ENCODE measurements at regions not wholly inside any gene's neighbourhood (a gene's known extent, or its start where the extent isn't known, plus 50 kb on each side); places are given as distances from the start of the nearest gene placed in this dataset.
"Not testable (repeated sequence)": the region's sequence is repeated elsewhere in the genome, so short reads cannot be mapped to it uniquely, and the experiment has no call there.

DNA sequence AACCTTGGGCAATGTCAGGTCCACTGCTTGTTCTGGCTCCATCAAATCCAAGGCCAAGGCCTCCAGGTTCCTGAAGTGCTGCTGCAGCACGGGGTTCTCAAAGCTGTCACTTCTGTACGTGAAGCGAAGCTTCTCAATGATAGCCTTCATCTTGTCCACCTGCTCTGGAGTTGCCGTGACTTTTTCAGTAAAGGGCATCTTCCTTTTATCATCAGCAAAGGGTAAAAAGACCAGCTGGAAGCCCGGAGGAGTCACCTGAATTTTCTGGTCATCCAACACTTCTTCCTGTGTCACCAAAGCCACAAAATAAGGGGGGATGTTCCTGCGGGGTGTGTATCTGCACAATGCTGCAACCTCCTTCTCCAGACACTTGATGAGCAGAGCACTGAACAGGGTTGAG is 131.7 kb upstream of the MAMLD1 start:
- DNase-seq (ENCODE audit: low read depth in 2 of 3, low spot score in 2 of 3), result not testable (repeated sequence)

DNA sequence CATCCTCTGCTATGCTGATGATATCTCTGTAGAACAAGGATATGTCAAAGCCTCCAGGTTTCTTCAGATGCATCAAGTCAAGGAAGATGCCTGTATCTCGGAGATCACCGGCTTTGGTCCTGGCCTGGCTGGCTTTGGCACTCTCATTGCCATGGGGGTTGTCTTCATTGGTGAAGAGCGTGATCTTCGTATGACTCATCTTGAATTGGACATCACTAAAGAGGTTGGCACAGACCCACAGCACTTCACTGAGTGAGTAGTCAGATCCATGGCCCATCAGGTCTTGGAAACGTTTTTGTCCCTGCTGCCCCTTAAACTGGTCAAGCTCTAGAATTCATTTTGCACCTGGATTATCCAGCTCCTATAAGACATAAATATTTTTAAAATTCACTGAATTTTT is 130.9 kb upstream of the MAMLD1 start:
- DNase-seq (ENCODE audit: low read depth in 2 of 3, low spot score in 2 of 3), result not testable (repeated sequence)

DNA sequence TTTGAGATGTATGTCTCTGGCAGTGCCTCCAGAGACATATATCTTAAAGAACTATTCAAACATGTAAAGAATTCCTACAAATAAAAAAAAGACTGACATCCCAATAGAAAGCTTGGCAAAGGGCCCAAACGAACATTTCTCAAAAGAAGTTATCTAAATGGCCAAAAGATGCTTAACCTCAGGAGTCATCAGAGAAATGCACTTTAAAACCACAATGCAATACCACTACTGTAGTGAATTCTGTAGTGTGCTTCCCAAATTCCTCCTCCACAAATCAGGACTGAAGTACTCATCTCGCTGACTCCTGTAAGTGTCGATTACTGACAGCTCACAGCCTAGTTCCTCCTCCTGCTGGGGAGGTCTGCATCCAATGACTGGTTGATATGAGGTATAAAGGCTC is 129.0 kb upstream of the MAMLD1 start:
- no peak for DNase-seq (ENCODE audit: low read depth in 2 of 3, low spot score in 2 of 3)

DNA sequence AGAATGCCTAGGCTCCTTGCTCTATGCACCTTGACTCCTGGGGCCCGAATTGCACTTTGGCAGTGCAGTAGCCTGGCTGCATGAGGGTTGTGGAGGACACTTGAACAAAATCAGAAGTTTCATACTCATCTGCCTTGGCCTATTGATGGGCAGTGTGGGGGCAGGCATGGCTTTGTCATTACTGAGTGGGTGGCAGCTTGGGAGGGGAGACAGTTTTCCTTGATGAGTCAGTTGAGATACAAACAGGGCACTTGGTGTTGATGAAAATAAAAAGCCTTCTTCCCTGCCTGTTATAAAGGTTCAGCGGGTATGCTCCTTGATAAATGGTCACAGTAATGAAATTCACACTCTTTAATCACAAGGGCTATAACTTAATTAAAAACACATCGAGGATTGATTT is 126.8 kb upstream of the MAMLD1 start:
- no peak for DNase-seq (ENCODE audit: low read depth in 2 of 3, low spot score in 2 of 3)

DNA sequence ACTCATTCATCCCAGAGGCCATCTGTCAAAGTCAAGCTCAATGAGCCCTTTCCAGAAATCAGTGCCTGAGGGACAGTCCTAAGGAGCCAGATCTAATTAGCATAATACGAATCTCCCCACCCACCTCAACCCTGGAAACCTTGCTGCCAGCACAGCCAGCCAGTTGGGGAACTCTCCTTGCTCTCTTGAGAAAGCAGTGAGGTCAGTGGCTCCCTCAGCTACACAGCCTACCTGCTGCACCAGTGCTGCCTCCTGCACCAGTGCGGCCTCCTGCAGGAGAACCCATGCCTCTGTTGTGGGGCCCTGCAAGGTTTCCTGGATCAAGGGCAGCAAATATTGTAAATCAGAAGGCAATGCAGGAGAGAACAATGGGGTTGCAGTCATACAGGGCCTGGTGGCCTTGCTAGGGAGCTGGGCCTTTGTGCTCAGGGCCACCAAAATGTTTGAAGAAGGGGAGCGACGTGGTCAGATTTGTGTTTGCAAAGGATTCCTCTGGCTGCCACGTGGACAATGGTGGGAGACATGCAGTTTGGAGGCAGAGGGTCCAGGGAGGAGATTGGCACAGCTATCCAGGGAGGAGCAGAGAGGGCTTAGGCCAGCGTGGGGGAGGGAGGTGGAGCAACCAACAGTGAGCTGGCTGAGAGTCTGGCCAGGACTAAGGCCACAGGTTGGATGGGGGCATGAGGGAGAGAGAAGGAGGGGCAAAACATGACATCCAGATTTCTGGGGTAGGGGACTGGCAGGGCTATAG is 124.3 kb upstream of the MAMLD1 start:
- no peak for DNase-seq (ENCODE audit: low read depth in 2 of 3, low spot score in 2 of 3)

DNA sequence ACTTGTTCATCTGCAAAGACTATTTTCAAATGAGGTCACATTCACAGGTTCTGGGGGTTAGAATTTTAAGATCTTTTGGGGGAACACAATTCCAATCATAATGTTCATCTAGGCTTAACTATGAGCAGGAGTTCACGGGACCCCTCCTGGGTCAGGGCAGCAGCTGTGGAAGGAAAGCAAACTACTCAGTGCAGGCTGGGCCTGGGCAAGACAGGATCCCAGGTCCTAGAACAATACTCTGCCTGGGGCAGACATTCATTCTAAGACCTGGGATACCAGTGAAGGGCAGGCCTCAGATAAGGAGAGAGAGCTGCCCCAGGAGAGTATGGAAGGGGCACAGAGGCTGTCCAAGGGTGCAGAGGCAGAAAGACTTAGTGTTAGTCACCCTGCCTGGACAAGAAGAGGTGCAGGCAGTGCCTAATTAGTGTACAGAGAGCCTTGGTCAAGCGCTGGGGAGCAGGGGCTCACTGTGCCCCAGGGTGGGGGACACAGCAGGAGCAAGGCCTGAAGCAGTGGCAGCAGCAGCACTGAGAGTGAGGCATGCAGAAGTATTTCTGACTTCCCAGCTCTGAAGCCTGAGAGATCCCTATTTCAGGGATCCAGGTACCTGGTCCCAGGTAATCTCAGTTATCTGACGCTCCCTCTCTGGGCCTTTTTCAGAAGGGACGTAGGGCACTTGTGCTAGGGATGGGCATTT is 123.0 kb upstream of the MAMLD1 start:
- no peak for DNase-seq (ENCODE audit: low read depth in 2 of 3, low spot score in 2 of 3)

DNA sequence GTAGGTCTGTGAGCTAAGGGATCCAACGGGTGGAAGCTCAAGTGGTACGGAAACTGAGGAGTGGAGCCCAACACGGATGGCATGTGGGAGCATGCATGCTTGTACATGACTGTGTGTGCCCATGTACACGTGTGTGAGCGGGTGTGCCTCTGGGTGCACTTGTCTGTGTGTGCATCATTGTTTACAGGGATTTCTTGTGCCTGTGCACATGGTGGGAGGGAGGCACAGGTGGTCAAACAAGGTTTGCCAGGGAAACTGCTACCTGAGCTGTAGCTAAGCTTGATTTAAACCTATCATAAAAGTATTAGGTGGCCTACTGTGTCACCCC is 122.5 kb upstream of the MAMLD1 start:
- no peak for DNase-seq (ENCODE audit: low read depth in 2 of 3, low spot score in 2 of 3)

DNA sequence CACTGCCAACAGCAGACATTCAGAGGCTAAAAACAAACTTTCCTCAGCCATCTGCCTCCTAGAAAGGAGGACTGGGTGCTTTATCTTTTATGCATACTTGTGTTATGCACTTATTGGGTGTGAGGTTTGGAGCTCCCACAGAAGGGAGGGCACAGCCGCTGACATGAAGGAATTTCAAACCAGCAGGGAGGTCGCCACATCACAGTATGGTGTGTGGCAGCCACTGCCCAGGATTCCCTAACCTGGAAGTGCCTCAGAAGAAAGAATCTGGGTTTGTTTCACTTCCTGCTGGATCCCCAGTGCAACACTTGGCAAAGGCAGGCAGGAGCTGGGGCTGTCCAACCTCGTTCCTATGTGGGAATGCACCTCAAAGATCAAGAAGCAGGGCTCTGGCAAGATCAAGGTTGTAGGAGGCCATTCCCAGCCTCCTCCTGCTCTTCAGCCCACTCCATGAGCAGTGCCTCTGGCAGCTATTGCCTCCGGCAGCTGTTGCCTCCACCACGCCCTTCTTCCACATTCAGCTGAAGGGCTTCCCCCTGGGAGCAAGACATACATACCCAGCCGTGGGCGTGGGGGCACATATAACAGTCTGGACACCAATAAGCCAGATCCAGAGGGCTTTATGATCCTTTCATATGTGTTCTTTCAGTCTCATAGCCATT is 109.0 kb upstream of the MAMLD1 start:
- no peak for DNase-seq (ENCODE audit: low read depth in 2 of 3, low spot score in 2 of 3)

DNA sequence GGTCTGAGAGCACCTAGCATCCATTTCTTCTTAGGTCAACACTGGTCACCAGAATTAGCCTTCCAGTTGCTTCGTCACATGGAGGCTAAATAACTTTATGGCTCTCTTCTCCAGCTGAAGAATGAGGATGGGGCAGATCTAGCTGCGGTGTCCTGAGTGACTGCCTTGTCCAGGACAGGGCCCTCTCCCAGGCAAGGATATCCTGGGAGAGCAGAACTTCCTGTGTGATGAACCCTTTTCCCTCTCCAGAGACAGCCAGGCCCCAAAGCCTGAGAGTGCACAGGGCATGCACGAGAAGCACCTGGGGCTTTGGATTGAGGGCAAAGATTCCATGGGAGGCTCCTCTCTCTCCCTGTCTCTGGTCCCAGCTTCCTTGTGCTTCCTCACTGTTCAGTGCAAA is 108.2 kb upstream of the MAMLD1 start:
- no peak for DNase-seq (ENCODE audit: low read depth in 2 of 3, low spot score in 2 of 3)

DNA sequence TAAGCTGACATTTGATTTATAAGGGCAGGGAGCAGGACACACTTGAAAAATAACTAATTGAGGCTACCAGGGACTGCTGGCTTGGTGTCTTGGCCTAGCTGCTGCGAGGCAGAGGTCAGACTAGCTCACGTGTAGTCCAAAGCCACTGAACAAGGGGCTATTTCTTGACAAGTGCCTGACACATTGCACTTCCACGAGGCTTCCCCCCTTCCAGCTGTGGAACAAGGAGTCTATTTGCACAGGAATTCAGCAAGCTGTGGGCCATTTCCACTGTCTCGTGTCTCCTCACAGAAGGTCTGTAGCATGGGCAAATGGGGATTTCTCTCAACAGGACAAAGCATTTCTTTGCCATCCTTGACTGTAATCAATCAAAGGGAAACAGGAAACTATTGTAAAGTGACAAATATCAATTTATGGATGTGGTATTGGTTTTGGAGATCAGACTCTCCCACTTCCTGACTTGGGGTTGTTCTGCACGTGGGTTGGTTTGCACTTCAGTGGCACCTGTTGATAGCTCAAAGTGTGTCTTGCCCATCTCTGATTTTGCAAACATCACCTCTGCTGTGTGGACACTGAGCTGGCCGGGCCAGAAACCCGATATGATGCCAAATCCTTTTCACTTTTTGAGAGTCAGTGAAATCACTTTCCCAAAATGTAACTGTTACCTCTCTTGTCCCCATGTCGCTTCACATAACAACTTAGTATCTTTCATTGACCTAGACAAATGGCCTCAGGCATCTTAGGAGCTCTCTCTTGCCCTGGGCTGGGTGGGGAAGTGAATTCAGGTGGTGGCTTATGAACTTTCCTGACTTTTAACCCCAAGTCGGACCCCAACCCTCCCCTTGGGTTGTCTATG is 107.4 kb upstream of the MAMLD1 start:
- no peak for DNase-seq (ENCODE audit: low read depth in 2 of 3, low spot score in 2 of 3)

DNA sequence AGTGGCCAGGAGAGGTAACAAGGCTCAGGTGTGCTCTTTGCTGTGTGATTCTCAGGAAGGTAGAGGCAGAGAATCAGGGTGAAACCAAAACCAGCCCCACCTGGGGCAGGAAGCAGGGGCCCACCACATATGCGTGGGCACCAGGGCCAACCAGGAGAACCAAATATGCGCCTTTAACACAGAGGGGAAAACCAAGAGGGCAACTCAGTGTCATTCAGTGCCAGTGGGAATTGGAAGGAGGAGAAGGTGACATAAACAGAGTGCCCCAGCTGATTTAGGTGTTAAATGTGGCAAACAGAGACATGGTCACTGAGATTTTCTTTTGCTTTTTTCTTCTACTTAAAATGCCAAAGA is 106.8 kb upstream of the MAMLD1 start:
- DNase-seq (ENCODE audit: low read depth in 2 of 3, low spot score in 2 of 3), result no peak

DNA sequence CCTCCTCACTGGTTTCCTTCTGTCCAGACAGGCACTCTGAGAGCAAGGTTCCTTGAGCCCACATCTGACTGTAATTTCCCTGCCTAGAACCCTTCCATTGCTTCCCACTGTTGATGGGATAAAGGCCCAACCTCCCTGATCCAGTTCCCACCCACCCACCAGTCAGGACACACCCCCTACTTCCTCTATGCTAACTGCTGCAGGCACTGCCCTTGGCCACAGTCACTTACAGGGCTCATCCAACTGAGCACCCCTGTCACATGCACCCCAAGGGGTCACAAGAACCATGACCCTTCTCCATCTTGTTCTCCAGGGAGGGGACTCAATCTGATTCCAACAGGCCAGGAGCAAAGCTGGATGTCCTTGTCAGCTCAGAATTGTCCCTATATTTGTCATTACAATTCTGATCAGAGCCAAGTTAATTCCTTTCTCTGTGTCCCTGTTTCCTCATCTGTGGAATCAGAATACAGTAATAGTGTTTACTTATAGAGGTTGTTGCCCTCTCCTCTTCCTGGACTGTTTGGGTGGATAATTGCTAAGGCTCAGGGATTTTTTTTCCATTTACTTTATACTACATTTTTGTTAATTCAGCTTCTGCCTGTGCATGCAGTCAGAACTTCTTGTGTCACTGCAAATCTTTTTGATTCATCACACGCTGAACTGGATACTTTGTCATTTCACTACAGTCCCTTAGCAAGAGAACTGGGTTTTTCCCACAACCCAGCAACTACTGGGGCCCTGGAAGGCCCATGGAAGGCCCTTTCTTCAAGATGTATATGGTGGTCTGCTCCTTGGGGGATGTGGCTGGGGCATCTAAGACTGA is 105.6 kb upstream of the MAMLD1 start:
- DNase-seq (ENCODE audit: low read depth in 2 of 3, low spot score in 2 of 3), result no peak

DNA sequence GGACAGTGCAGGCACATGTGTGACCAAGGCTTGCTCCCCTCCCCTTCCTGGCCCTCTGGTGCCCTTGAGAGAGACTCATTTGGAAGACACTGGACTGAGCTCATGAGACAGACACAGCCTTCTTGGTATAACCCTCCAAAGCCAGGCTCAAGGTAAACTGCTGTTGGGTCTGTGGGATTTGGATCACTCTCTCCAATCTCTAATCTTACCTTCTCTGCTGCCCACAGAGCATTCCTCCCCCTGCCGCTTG is 105.0 kb upstream of the MAMLD1 start:
- DNase-seq (ENCODE audit: low read depth in 2 of 3, low spot score in 2 of 3), result no peak

DNA sequence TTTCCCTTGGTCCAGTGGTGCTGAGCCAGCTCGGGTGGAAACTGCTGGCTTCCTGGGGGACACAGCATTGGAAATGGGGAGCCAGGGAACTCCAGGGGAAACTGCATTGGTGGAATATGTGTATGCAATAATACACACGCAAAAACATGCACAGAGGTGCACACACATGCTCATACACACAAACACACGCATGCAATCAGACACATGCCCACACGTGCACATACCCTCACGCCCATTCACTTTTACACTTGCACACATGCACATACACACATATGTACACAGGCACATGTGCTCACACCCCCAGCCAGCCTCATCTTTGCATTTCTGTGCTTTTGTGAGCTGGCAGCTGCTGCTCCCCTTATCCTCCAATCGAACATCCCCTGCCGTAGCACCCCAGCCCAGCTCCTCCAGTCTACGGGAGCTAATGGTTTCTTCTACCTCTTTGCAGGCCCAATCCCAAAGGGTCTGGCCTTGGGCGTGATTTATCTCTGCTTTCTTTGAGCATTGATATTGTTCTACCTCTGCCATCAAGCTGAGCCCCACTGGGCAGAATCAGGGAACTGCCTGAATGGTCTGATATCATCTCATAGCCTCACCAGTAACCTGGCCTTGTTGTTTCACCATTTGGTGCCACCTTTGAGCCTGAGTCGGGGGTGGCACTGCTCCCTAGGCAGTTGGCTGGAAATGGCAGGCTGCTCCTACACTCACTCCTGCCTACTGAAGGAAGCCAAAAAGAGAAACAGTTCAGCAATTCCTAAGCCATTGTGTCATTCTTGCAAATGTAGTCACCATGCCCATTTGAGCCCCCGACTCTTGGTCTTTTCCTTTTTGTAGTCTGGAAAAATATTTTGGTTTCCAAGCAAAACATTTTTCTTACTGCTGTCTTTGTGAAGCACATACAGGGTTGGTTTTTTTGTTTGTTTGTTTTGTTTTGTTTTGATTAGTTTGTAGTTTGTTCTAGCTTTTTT is 104.4 kb upstream of the MAMLD1 start:
- no peak for DNase-seq (ENCODE audit: low read depth in 2 of 3, low spot score in 2 of 3)

DNA sequence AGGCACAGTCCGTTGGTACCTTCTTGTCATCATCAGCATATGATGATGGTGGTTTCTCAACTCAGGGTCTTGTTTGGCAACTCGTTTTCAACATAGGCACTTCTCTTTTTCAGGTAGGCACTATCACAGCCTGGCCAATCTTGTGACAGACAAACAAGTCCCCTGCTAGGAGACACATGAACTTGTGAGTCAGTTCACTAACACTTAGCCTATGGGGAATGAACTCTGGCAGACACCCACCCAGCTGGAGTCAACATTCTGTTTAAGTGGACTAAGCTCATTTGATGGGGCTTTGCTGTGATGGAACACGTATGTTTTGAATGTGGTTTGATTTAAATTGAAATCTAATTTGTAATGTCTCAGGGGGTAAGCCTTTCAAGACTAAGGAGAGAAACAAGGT is 100.7 kb upstream of the MAMLD1 start:
- DNase-seq (ENCODE audit: low read depth in 2 of 3, low spot score in 2 of 3), result no peak

DNA sequence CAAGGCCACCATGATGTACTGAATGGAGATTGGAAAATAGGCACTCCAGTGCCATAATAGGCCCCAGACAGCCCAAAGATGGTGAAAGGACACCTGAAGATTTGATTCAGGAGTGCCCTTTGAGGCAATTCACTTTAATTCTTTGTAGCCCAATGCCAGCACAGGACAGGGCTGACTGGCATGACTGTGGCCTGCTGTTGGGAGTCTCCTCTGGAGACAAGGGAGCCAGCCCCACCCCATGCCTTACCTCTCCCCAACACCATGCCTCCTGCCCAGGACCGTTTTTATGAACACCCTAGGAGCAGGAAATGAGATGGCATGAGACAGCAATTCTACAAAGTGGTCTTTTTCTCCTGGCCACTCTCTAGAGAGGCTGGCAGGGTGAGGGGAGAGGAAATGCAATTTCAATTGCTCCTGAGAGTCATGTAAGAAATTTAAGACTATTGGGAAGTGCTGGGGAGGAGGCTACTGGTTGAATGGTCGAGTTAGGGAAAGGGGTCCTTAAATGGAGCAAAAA is 94.2 kb upstream of the MAMLD1 start:
- DNase-seq (ENCODE audit: low read depth in 2 of 3, low spot score in 2 of 3), result peak in 2 of 3 donors; percentile 13 to 49

DNA sequence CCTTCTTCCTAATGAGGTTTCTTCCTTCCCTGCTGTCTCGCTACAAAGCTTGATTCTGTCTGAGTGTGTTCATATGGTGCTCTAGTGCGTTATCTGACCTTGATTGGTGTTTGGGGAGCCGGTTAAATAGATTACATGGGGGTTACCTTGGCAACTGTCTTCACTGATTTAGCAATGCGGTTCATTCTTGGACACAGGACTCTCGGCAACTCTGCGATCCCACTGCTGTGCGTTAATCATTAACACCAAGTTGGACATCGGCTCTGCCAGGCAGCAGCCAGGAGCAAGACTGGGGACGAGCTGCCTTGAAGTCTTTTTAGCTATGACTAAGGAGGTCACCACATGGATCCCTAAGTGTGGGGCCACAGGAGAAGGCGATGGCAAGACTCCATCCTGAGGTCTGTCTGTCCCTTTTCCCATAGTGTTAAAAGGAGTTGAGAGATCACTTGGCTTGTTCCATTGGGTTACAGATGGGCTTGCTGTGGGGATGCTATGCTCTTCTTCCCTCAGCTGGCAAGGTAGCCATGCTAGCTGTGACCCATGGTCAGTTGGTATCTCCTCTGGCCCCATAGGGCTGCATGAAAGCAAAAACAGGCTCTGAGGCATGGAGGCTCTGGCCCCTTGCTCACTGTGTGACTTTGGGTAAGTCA is 93.4 kb upstream of the MAMLD1 start:
- no peak for DNase-seq (ENCODE audit: low read depth in 2 of 3, low spot score in 2 of 3)

DNA sequence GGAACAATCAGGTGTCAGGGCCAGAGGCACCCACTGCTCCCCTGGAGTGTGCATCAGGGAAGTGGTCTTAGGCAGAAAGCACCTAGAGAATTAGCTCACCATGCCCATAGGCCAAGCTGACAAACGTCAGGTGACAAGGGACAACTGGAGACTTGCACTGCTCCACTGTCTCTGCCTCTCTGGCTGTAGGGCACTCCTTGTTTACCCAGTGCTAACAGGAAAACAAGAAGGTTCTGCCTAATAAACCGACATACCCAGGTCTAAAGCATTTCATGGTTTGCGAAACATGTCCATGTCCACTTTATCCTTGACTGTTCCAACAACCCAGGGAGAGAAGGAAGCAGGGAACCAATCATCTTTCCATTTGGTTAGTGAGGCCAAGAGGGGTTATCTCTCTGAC is 92.5 kb upstream of the MAMLD1 start:
- no peak for DNase-seq (ENCODE audit: low read depth in 2 of 3, low spot score in 2 of 3)

Measured in hematopoietic multipotent progenitor cell (in vitro differentiated cells).